ENCODE measurements at regions not wholly inside any gene's neighbourhood (a gene's known extent, or its start where the extent isn't known, plus 50 kb on each side); places are given as distances from the start of the nearest gene placed in this dataset.

GRCh38 chr11:128235426-128235825 is 351.9 kb downstream of the ETS1 start:
- DNase-seq (ENCODE audit: low read depth): peak; percentile 35
- no peak overlapping the region for H3K4me3 ChIP-seq (replicated peaks; ENCODE audit: low read depth, low read length)
- TF ChIP-seq, protein P1, sequence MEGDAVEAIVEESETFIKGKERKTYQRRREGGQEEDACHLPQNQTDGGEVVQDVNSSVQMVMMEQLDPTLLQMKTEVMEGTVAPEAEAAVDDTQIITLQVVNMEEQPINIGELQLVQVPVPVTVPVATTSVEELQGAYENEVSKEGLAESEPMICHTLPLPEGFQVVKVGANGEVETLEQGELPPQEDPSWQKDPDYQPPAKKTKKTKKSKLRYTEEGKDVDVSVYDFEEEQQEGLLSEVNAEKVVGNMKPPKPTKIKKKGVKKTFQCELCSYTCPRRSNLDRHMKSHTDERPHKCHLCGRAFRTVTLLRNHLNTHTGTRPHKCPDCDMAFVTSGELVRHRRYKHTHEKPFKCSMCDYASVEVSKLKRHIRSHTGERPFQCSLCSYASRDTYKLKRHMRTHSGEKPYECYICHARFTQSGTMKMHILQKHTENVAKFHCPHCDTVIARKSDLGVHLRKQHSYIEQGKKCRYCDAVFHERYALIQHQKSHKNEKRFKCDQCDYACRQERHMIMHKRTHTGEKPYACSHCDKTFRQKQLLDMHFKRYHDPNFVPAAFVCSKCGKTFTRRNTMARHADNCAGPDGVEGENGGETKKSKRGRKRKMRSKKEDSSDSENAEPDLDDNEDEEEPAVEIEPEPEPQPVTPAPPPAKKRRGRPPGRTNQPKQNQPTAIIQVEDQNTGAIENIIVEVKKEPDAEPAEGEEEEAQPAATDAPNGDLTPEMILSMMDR (IDR thresholded peaks at IDR 0.05; ENCODE audit: low read length, missing control alignments): no peak

DNA sequence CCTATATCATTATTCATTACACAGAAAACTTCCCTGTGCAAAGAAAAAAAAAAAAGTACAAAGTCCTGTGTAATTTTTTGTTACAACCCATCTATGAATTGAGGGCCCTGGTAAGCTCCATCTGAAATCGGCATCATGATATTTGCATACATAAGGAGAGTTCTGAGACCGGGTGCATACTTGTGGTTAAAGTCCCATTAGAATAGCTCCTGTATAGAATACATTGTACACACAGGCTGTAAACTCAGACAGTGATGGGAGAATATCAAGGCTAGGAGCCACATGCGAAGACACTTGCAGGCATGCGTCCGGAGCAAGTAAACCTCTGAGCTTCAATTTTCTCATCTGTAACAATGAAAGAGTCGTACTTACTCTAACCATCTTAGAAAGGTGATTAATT is 353.2 kb downstream of the ETS1 start:
- DNase-seq (ENCODE audit: low read depth): no peak
- TF ChIP-seq, protein P1 (IDR thresholded peaks at IDR 0.05; ENCODE audit: low read length, missing control alignments): no peak
- no peak overlapping the region for H3K4me3 ChIP-seq (replicated peaks; ENCODE audit: low read depth, low read length)

DNA sequence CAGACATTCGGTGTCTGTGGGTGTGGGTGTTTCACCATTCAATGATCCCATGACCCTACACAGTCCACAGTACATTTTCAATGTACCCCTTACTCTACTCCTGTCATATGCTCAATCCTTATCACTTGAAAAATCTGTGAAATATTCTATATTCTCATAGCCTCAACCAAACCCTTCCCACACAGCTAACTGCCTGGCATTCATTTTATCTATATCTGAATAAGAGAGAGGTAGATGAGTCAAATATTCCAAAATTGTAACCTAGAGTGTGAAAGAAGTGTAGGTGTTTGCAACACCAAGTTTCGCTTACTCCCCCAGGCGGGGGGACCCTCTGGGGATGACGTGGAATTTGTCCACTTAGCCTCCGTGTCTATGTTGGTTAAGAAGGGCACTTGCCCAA is 354.8 kb downstream of the ETS1 start:
- TF ChIP-seq, protein P1 (IDR thresholded peaks at IDR 0.05; ENCODE audit: low read length, missing control alignments): no peak
- DNase-seq (ENCODE audit: low read depth): no peak

DNA sequence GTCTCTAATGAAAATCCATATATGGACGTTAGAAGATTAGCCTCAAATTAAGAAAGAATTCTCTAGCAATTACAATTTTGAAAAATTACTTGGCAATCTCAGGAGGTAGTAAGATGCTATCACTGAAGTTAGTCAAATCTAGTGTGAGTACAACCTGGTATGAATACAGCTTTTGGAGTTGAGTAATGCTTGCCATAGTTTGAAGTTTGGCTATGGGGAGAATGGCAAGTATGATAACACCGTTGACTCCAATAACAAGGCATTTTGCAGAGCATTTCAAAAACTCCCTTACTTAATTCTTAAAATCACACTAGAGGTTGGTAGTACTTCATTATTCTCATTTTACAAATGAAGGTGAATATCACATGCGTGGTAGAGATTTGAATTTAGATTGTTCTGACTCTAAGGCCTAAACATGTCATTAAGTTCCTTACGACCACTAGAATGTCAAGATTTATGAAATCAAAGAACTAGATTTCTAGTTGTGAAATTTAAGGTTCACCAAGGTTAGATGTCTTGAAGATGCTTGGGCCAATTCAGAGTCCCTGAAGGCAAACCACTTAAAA is 355.4 kb downstream of the ETS1 start:
- TF ChIP-seq, protein P1 (IDR thresholded peaks at IDR 0.05; ENCODE audit: low read length, missing control alignments): no peak
- no peak overlapping the region for H3K4me3 ChIP-seq (replicated peaks; ENCODE audit: low read depth, low read length)
- DNase-seq (ENCODE audit: low read depth): no peak

More for the DNA sequence above, 354.8 kb downstream of the ETS1 start:
- H3K4me3 ChIP-seq (replicated peaks; ENCODE audit: low read depth, low read length): no peak overlapping the region

DNA sequence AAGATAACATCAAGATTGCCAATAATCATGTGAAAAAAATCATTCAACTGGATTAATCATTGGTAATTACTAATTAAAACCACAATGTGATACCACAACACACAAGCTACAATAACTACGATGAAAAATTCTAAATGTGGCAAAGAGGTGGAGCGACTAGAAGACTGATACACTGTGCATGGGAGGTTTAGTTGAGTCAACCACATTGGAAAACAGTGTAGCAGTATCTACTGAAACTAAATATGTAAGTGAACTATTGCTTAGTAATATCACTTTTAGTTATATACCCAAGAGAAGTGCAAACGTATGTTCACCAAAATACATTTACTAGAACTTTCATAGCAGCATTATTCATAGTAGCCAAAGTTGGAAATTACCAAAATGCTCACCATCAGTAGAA is 359.9 kb downstream of the ETS1 start:
- no peak overlapping the region for H3K4me3 ChIP-seq (replicated peaks; ENCODE audit: low read depth, low read length)
- TF ChIP-seq, protein P1 (IDR thresholded peaks at IDR 0.05; ENCODE audit: low read length, missing control alignments): no peak
- DNase-seq (ENCODE audit: low read depth): no peak

GRCh38 chr11:128226106-128226716 is 361.1 kb downstream of the ETS1 start:
- no peak for DNase-seq (ENCODE audit: low read depth)
- H3K4me3 ChIP-seq (replicated peaks; ENCODE audit: low read depth, low read length): no peak overlapping the region
- TF ChIP-seq, protein P1 (IDR thresholded peaks at IDR 0.05; ENCODE audit: low read length, missing control alignments): no peak

Data from fibroblast of pulmonary artery (primary cell).